Large intestine (tissue), 3 donors: ENCODE measurements at regions not wholly inside any gene's neighbourhood (a gene's known extent, or its start where the extent isn't known, plus 50 kb on each side); places are given as distances from the start of the nearest gene placed in this dataset.

ENCODE experiments used
- DNase-seq, 2 donors: peaks; one replicate each; pipeline versions ENCODE4 v3.0.0 to v3.0.0-alpha.2; 2013
- H3K27ac ChIP-seq: one replicate; pipeline ENCODE4 v1.5.1; 2013; ENCODE audit warnings: low read length
- H3K27me3 ChIP-seq: 2 replicates; pipeline ENCODE4 v1.6.1; 2013; ENCODE audit warnings: low read length; ENCODE audit not compliant: control insufficient read depth, insufficient read depth
- H3K36me3 ChIP-seq: 2 replicates; pipeline ENCODE4 v1.6.1; 2013; ENCODE audit warnings: low read length; ENCODE audit not compliant: control insufficient read depth, insufficient read depth
- H3K4me1 ChIP-seq: one replicate; pipeline ENCODE4 v1.6.1; 2013; ENCODE audit warnings: low read length; ENCODE audit not compliant: control insufficient read depth, insufficient read depth
- H3K4me3 ChIP-seq: one replicate; pipeline ENCODE4 v1.5.1; 2013; ENCODE audit warnings: low read length
- H3K9me3 ChIP-seq: one replicate; pipeline ENCODE4 v1.6.1; 2013; ENCODE audit warnings: mild to moderate bottlenecking, low read depth, low read length, moderate library complexity; ENCODE audit not compliant: control insufficient read depth
- WGBS: methylation state at CpG from one replicate; pipeline ENCODE4 v1.1.5; 2013; ENCODE audit warnings: low lambda C conversion rate; ENCODE audit not compliant: insufficient coverage; 5-methylcytosine and 5-hydroxymethylcytosine counted together

DNA sequence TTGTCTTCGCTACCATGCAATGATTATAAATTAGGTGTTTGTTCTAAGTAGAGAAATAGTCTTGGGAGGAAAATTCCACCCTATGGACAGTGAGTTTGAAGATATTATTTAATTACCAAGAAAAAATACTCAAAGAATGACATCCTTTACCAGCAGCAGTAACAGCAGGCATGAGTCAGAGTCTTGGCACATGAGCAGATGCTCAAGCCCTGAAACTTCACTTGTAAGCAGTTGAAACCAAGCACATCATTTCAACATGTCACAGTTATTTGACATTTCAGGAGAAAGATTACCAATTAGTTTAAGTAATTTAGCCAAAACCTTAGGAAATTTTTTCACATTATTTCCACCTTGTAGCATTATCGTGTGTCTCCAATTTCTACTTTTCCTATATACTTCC is 99.2 kb downstream of the C12orf50 start:
- 94% methylated on average over 2 of the region's 2 CpGs for WGBS
- no peak for DNase-seq
- Histone ChIP-seq H3K27ac (no peak overlapping the region), H3K4me1 (no peaks in the 10 kb centered on the region), H3K4me3 (no peak overlapping the region), H3K36me3 (no peaks in the 10 kb centered on the region), H3K27me3 (no peaks in the 10 kb centered on the region), H3K9me3 (no peaks in the 10 kb centered on the region)

DNA sequence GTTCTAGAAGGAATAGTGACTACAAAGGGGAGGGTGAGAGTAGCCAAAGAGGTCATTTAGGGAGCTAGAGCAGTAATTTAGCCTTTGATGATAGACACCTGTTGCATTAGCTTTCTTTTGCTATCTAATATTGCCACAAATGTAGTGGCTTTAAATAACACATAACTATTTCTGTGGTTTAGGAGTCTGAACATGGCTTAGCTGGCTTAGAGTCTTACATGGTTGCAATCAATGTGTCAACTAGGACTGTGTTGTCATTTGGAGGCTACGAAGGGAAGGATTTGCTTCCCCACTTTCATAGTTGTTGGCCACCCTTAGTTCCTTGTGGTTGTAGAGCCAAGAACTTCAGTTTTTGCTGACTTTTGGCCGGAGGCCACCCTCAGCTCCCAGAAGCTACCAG is 99.9 kb downstream of the C12orf50 start:
- no peaks in the 10 kb centered on the region for H3K9me3 ChIP-seq
- H3K27me3 ChIP-seq = no peaks in the 10 kb centered on the region
- no CpG with 5 or more reads among the region's 2 CpGs for WGBS
- H3K4me1 ChIP-seq = no peaks in the 10 kb centered on the region
- no peak for DNase-seq
- no peak overlapping the region for H3K27ac ChIP-seq
- no peak overlapping the region for H3K4me3 ChIP-seq
- H3K36me3 ChIP-seq = no peaks in the 10 kb centered on the region

DNA sequence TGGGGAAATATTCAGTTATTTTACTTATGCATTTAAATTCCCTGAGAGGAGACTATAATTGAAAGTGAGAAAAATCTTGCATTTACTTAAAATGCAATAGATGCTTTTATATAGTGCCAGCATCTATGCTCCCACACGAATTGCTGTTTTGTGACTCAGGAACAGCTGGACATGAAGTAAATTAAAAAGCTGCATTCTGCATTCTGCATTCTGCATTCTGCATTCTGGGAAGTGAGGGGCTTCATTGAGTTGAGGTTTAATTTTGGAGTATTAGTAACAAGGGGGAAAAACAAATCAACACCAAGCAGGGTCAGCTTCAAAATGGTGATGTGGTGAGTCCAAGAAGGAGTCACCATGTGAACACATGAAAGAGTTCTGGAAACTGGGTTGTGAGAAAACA is 101.2 kb downstream of the C12orf50 start:
- no peak for DNase-seq
- Histone ChIP-seq H3K9me3 (no peaks in the 10 kb centered on the region), H3K36me3 (no peaks in the 10 kb centered on the region), H3K4me3 (no peak overlapping the region), H3K27ac (no peak overlapping the region), H3K4me1 (no peaks in the 10 kb centered on the region), H3K27me3 (no peaks in the 10 kb centered on the region)
- WGBS = no CpG with 5 or more reads among the region's 1 CpG

DNA sequence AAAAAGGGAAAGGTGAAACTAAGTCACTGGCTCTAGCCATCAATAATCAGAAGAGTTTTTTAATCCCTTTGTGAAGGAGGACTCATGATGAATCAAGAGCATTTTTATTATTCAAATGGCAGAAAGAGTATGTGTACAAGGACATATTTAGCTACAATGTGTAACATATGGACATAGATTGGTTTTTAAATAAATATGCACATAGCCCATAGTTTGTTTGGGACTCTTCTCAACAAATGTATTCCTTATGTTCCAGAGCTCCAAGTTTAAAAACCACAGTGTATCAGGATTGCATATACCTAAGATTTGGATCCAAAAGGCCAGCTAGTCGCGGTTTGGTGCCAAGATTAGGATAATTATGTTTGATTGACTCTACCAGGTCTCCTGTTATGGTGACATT is 104.2 kb downstream of the C12orf50 start:
- no peaks in the 10 kb centered on the region for H3K4me1 ChIP-seq
- H3K9me3 ChIP-seq = no peaks in the 10 kb centered on the region
- H3K4me3 ChIP-seq = no peak overlapping the region
- H3K27me3 ChIP-seq = no peaks in the 10 kb centered on the region
- no peak overlapping the region for H3K27ac ChIP-seq
- WGBS = no CpG with 5 or more reads among the region's 2 CpGs
- no peaks in the 10 kb centered on the region for H3K36me3 ChIP-seq
- DNase-seq = no peak

DNA sequence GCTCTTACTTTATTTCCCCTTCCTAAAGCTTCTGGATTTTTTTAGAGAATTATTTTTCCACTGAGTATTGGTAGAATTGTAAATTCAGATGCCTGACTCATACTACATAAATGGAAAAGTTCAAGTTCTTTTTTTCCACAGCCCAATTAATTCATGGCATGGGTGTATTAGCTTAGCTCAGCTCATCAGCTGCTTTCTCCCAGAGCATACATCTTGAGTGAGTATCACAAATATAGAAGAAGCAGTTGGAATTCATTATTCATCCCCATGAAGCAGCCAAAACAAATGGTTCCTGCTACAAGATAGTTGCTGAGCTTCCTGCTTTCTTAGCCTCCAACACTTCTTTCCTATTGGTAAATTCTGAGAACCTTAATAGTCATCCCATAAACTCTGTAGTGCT is 105.1 kb downstream of the C12orf50 start:
- DNase-seq = no peak
- H3K27ac ChIP-seq = no peak overlapping the region
- no peak overlapping the region for H3K4me3 ChIP-seq
- H3K4me1 ChIP-seq = no peaks in the 10 kb centered on the region
- no peaks in the 10 kb centered on the region for H3K9me3 ChIP-seq
- H3K36me3 ChIP-seq = no peaks in the 10 kb centered on the region
- H3K27me3 ChIP-seq = no peaks in the 10 kb centered on the region

DNA sequence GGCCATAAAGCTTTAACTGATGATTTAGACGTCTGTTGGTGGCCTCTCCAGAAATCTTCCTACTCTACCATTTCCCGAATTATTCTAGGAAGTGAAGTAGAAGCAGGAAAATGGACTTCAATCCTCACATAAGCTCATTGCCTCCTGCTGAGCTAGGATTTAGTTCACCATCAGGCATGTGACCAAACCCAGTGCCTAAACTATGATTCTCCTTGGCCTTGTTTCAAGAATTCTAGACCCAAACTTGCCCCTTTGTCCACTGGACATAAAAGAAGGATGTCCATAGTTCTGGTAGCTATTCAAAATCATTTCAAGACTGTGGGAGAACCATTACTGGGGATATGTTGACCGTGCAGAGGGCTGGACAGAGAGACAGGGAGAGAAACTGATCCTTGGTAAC is 105.8 kb downstream of the C12orf50 start:
- no peaks in the 10 kb centered on the region for H3K4me1 ChIP-seq
- H3K27me3 ChIP-seq = no peaks in the 10 kb centered on the region
- no peaks in the 10 kb centered on the region for H3K36me3 ChIP-seq
- no peaks in the 10 kb centered on the region for H3K9me3 ChIP-seq
- WGBS = no CpG with 5 or more reads among the region's 3 CpGs
- no peak overlapping the region for H3K4me3 ChIP-seq
- DNase-seq = no peak
- no peak overlapping the region for H3K27ac ChIP-seq

DNA sequence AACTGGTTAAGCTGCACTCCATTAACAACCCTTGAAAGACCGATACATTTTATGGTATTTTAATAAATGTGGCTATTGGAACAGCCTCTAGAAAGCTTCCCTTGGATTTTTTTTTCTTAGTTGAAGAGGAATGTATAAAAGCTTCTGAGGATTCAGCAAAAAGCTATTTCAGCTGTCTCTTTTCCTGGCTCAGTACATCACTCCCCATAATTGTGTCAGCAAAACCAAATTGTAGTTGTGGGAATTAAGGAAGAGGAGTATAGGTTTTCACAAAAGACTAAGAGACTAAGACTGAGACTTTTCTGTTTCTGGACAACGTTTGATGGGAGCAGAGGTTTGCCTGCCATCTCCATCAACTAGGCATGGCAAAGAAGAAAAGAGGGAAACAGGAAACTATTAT is 106.5 kb downstream of the C12orf50 start:
- Histone ChIP-seq H3K27me3 (no peaks in the 10 kb centered on the region), H3K4me3 (no peak overlapping the region), H3K36me3 (no peaks in the 10 kb centered on the region), H3K9me3 (no peaks in the 10 kb centered on the region), H3K27ac (no peak overlapping the region), H3K4me1 (no peaks in the 10 kb centered on the region)
- DNase-seq = no peak
- WGBS = 100% methylated on average over 1 of the region's 2 CpGs

DNA sequence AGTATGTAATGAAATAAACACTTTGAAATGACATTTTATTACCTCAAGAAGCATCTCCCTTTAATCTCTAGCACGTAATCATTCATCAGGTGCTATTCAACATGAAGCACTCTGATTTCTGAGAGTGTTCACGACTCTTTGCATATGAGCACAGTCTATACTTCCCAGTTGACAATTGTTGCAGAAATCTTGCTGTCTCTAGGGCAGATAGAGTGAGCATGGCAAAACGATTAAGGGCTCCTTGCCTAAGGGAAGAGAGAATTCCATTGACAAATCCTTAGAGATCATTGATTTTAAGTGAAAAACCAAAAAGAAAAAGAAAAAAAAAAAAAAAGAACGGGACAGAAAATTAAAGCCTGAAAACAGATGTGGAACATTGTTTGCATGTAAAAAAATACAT is 107.6 kb downstream of the C12orf50 start:
- Histone ChIP-seq H3K27me3 (no peaks in the 10 kb centered on the region), H3K4me3 (no peak overlapping the region), H3K36me3 (no peaks in the 10 kb centered on the region), H3K4me1 (no peaks in the 10 kb centered on the region), H3K27ac (no peak overlapping the region), H3K9me3 (no peaks in the 10 kb centered on the region)
- 60% methylated on average over 1 of the region's 4 CpGs for WGBS
- no peak for DNase-seq

DNA sequence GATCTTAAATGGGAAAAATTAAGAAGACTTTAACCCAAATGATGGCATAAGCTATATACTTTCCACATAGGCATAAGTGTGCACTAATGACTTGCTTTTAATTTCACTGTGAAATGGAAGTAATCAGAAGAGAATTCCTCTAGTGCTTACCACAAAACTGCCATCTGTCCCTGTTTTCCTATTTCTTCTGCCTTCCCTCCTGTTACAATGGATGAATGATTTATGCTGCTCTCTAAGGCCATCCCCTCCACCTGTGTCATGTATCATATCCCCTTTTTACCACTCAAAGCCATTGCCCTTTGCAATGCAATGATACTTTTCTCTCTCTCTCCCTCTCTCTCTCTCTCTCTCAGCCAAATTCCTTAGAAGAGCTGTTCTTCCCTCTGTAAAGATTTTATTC is 109.1 kb downstream of the C12orf50 start:
- H3K4me1 ChIP-seq = no peaks in the 10 kb centered on the region
- no peaks in the 10 kb centered on the region for H3K27me3 ChIP-seq
- no peak overlapping the region for H3K27ac ChIP-seq
- H3K4me3 ChIP-seq = no peak overlapping the region
- H3K9me3 ChIP-seq = no peaks in the 10 kb centered on the region
- DNase-seq = no peak
- no peaks in the 10 kb centered on the region for H3K36me3 ChIP-seq

DNA sequence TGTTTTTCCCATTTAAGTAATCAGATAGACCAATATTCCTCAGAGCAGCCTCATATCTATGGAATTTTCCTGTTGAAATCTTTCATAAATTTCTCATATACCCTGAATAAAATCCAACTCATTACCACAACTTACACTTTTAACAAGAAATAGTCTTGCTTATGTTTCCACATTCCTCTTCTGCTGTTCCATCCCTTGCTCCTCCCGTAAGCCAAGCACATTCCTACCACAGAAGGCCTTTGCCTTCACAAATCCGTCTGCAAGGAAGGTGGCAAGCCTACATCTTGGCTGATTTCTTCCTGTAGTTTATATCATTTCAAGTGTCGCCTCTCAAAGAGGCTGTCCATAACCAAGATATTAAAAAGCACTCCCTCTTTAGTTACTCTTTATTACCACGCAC is 127.7 kb downstream of the C12orf50 start:
- H3K27ac ChIP-seq = no peak overlapping the region
- no peaks in the 10 kb centered on the region for H3K27me3 ChIP-seq
- no peaks in the 10 kb centered on the region for H3K4me1 ChIP-seq
- no peak overlapping the region for H3K4me3 ChIP-seq
- no peak for DNase-seq
- WGBS = 82% methylated on average over 3 of the region's 4 CpGs
- no peaks in the 10 kb centered on the region for H3K36me3 ChIP-seq
- no peaks in the 10 kb centered on the region for H3K9me3 ChIP-seq

DNA sequence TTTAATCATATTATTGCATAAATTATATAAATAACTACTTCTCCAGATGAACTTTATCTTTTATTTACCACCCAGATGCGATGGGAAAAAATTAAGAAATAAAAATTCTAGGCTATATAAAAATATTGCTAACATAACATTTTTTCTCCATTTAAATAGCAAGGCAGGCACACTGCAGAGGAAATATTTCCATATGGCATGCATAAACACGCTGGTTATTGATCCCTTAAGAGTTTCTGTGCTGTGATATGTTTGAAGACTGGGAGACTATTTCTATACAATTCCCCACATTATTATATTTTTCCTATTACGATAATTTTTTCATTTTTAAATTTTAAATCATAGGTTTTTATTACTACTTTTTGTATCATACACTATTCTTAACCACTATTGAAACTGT is 131.5 kb downstream of the C12orf50 start:
- no peak overlapping the region for H3K27ac ChIP-seq
- H3K27me3 ChIP-seq = no peaks in the 10 kb centered on the region
- no peaks in the 10 kb centered on the region for H3K9me3 ChIP-seq
- no peaks in the 10 kb centered on the region for H3K36me3 ChIP-seq
- no peak overlapping the region for H3K4me3 ChIP-seq
- no peak for DNase-seq
- H3K4me1 ChIP-seq = no peaks in the 10 kb centered on the region
- 91% methylated on average over 3 of the region's 3 CpGs for WGBS
